Right atrium auricular region (tissue), 2 donors: ENCODE measurements at regions not wholly inside any gene's neighbourhood (a gene's known extent, or its start where the extent isn't known, plus 50 kb on each side); places are given as distances from the start of the nearest gene placed in this dataset.

Source experiments
- DNase-seq: peaks from one replicate; pipeline ENCODE4 v3.0.0-alpha.2; 2019; ENCODE audit warnings: low spot score
- H3K27ac ChIP-seq, 2 donors: fragments of 200-600 bp; sonication (generic); 1 replicate in 1 of 2; 2 replicates in 1 of 2; pipeline ENCODE4 v1.5.1; 2016 to 2019
- H3K27me3 ChIP-seq, 2 donors: fragments of 200-600 bp; sonication (generic); one replicate each; pipeline versions ENCODE4 v1.5.1 to v1.6.0; 2017 to 2019
- H3K36me3 ChIP-seq: fragments of 200-600 bp; sonication (generic); one replicate; pipeline ENCODE4 v1.5.1; 2016
- H3K4me1 ChIP-seq, 2 donors: fragments of 200-600 bp; sonication (generic); one replicate each; pipeline versions ENCODE4 v1.5.1 to v1.6.0; 2017 to 2019
- H3K4me3 ChIP-seq, 2 donors: fragments of 200-600 bp; sonication (generic); 1 replicate in 1 of 2; 2 replicates in 1 of 2; pipeline ENCODE4 v1.5.1; 2017 to 2019; ENCODE audit warnings: mild to moderate bottlenecking in 1 of 2, moderate library complexity in 1 of 2
- H3K9me3 ChIP-seq, 2 donors: fragments of 200-600 bp; sonication (generic); one replicate each; pipeline ENCODE4 v1.5.1; 2019
- CTCF ChIP-seq, 2 donors: fragments of 200-600 bp; sonication (generic); IDR thresholded peaks; one replicate each; pipeline ENCODE4 v1.5.1; 2019; ENCODE audit warnings: antibody characterized with exemption in 2 of 2

GRCh38 chr2:241989074-241989473 lies 119.5 kb downstream of the RTP5 start:
- no peaks in the 10 kb centered on the region for H3K9me3 ChIP-seq
- H3K27ac ChIP-seq: no peak overlapping the region
- H3K36me3 ChIP-seq: no peaks in the 10 kb centered on the region
- H3K4me1 ChIP-seq: no peaks in the 10 kb centered on the region
- TF ChIP-seq CTCF (IDR thresholded peaks at IDR 0.05): no peak
- no peaks in the 10 kb centered on the region for H3K27me3 ChIP-seq
- no peak for DNase-seq
- no peak overlapping the region for H3K4me3 ChIP-seq

- H3K4me3 ChIP-seq: no peak overlapping the region
- no peaks in the 10 kb centered on the region for H3K4me1 ChIP-seq
- no peaks in the 10 kb centered on the region for H3K27me3 ChIP-seq
- no peak overlapping the region for H3K27ac ChIP-seq
- DNase-seq: no peak
- TF ChIP-seq CTCF (IDR thresholded peaks at IDR 0.05): no peak
- H3K9me3 ChIP-seq: no peaks in the 10 kb centered on the region
- no peaks in the 10 kb centered on the region for H3K36me3 ChIP-seq
These were observed 120.9 kb downstream of the RTP5 start for GRCh38 chr2:241990466-241990865.

- Histone ChIP-seq H3K4me1 (no peaks in the 10 kb centered on the region), H3K9me3 (no peaks in the 10 kb centered on the region), H3K4me3 (no peak overlapping the region), H3K27me3 (no peaks in the 10 kb centered on the region), H3K27ac (no peak overlapping the region), H3K36me3 (no peaks in the 10 kb centered on the region)
- DNase-seq: no peak
- no peak for TF ChIP-seq CTCF (IDR thresholded peaks at IDR 0.05)
These were observed 121.8 kb downstream of the RTP5 start for GRCh38 chr2:241991299-241991698.

GRCh38 chr2:241992753-241993152 lies 123.2 kb downstream of the RTP5 start:
- H3K27me3 ChIP-seq: no peaks in the 10 kb centered on the region
- no peak for TF ChIP-seq CTCF (IDR thresholded peaks at IDR 0.05)
- no peak for DNase-seq
- H3K36me3 ChIP-seq: no peaks in the 10 kb centered on the region
- no peaks in the 10 kb centered on the region for H3K4me1 ChIP-seq
- H3K4me3 ChIP-seq: no peak overlapping the region
- H3K9me3 ChIP-seq: no peaks in the 10 kb centered on the region
- no peak overlapping the region for H3K27ac ChIP-seq

GRCh38 chr2:241993386-241994005 lies 124.0 kb downstream of the RTP5 start:
- no peak for TF ChIP-seq CTCF (IDR thresholded peaks at IDR 0.05)

GRCh38 chr2:241994086-241994485 lies 124.6 kb downstream of the RTP5 start:
- Histone ChIP-seq H3K4me1 (no peaks in the 10 kb centered on the region), H3K9me3 (no peaks in the 10 kb centered on the region), H3K4me3 (no peak overlapping the region), H3K27ac (no peak overlapping the region), H3K36me3 (no peaks in the 10 kb centered on the region), H3K27me3 (no peaks in the 10 kb centered on the region)
- no peak for TF ChIP-seq CTCF (IDR thresholded peaks at IDR 0.05)
- no peak for DNase-seq

More at GRCh38 chr2:241993386-241994005, 124.0 kb downstream of the RTP5 start:
- no peak for DNase-seq
- no peak overlapping the region for H3K4me3 ChIP-seq
- H3K27ac ChIP-seq: no peak overlapping the region
- H3K27me3 ChIP-seq: no peaks in the 10 kb centered on the region
- H3K36me3 ChIP-seq: no peaks in the 10 kb centered on the region
- no peaks in the 10 kb centered on the region for H3K4me1 ChIP-seq
- no peaks in the 10 kb centered on the region for H3K9me3 ChIP-seq
